Stomach smooth muscle (tissue), 2 donors: ENCODE measurements at regions not wholly inside any gene's neighbourhood (a gene's known extent, or its start where the extent isn't known, plus 50 kb on each side); places are given as distances from the start of the nearest gene placed in this dataset.
"Not testable (repeated sequence)": the region's sequence is repeated elsewhere in the genome, so short reads cannot be mapped to it uniquely, and the experiment has no call there.

Experiments used
- H3K27ac ChIP-seq: one replicate; pipeline ENCODE4 v1.7.0; 2013; ENCODE audit warnings: mild to moderate bottlenecking, low read length, inconsistent platforms
- H3K27me3 ChIP-seq, 2 donors: one replicate each; pipeline ENCODE4 v1.7.0; 2013; ENCODE audit warnings: low read length in 2 of 2; ENCODE audit not compliant: insufficient read depth in 2 of 2, control insufficient read depth in 1 of 2
- H3K36me3 ChIP-seq, 2 donors: one replicate each; pipeline ENCODE4 v1.7.0; 2013; ENCODE audit warnings: low read length in 2 of 2; ENCODE audit not compliant: control insufficient read depth in 2 of 2, insufficient read depth in 2 of 2
- H3K4me1 ChIP-seq: one replicate; pipeline ENCODE4 v1.7.0; 2013; ENCODE audit warnings: low read length; ENCODE audit not compliant: control insufficient read depth, insufficient read depth
- H3K4me3 ChIP-seq, 2 donors: one replicate each; pipeline ENCODE4 v1.7.0; 2013; ENCODE audit warnings: low read length in 2 of 2
- H3K9ac ChIP-seq, 2 donors: one replicate each; pipeline ENCODE4 v1.7.0; 2013; ENCODE audit warnings: low read length in 2 of 2, mild to moderate bottlenecking in 1 of 2
- H3K9me3 ChIP-seq, 2 donors: one replicate each; pipeline ENCODE4 v1.7.0; 2013; ENCODE audit warnings: low read length in 2 of 2; ENCODE audit not compliant: control insufficient read depth in 2 of 2
- donor health status: healthy.
- donor health status: Pancreatic carcinoma.

GRCh38 chr9:33623658-33624586 lies 99.9 kb downstream of the ANKRD18B start:
- H3K36me3 ChIP-seq: no peaks in the 10 kb centered on the region

GRCh38 chr9:33628318-33628717 lies 104.3 kb downstream of the ANKRD18B start:
- H3K27ac ChIP-seq, H3K27me3 ChIP-seq, H3K36me3 ChIP-seq, H3K4me1 ChIP-seq, H3K9ac ChIP-seq, H3K9me3 ChIP-seq, H3K4me3 ChIP-seq: not testable (repeated sequence)

More at GRCh38 chr9:33623658-33624586, 99.9 kb downstream of the ANKRD18B start:
- H3K9ac ChIP-seq: no peak overlapping the region
- no peaks in the 10 kb centered on the region for H3K9me3 ChIP-seq
- H3K4me1 ChIP-seq: peaks cover 4% of the 10 kb centered on the region
- no peak overlapping the region for H3K27ac ChIP-seq
- H3K27me3 ChIP-seq: peaks cover 0 to under 1% of the 10 kb centered on the region in 2 donors
- no peak overlapping the region for H3K4me3 ChIP-seq

- Histone ChIP-seq H3K27me3 (peaks cover 0 to 7% of the 10 kb centered on the region in 2 donors), H3K4me1 (no peaks in the 10 kb centered on the region), H3K36me3 (no peaks in the 10 kb centered on the region), H3K4me3 (no peak overlapping the region), H3K9me3 (no peaks in the 10 kb centered on the region), H3K27ac (no peak overlapping the region), H3K9ac (no peak overlapping the region)
Observed at GRCh38 chr9:33628865-33629410, 104.9 kb downstream of the ANKRD18B start.

- Histone ChIP-seq H3K9ac (no peak overlapping the region), H3K27ac (no peak overlapping the region), H3K36me3 (no peaks in the 10 kb centered on the region), H3K4me1 (no peaks in the 10 kb centered on the region), H3K27me3 (peaks cover 0 to 11% of the 10 kb centered on the region in 2 donors), H3K9me3 (no peaks in the 10 kb centered on the region), H3K4me3 (no peak overlapping the region)
Observed at GRCh38 chr9:33633636-33634035, 109.6 kb downstream of the ANKRD18B start.

GRCh38 chr9:33637881-33638280 lies 113.8 kb downstream of the ANKRD18B start:
- no peak overlapping the region for H3K9ac ChIP-seq
- H3K27me3 ChIP-seq: peaks cover 0 to 8% of the 10 kb centered on the region in 2 donors
- H3K4me1 ChIP-seq: no peaks in the 10 kb centered on the region
- H3K36me3 ChIP-seq: no peaks in the 10 kb centered on the region
- no peak overlapping the region for H3K4me3 ChIP-seq
- no peaks in the 10 kb centered on the region for H3K9me3 ChIP-seq
- no peak overlapping the region for H3K27ac ChIP-seq

GRCh38 chr9:33638391-33638915 lies 114.4 kb downstream of the ANKRD18B start:
- peaks cover 0 to 8% of the 10 kb centered on the region in 2 donors for H3K27me3 ChIP-seq
- no peaks in the 10 kb centered on the region for H3K9me3 ChIP-seq
- H3K36me3 ChIP-seq: no peaks in the 10 kb centered on the region
- no peak overlapping the region for H3K9ac ChIP-seq
- no peaks in the 10 kb centered on the region for H3K4me1 ChIP-seq
- no peak overlapping the region for H3K27ac ChIP-seq
- H3K4me3 ChIP-seq: no peak overlapping the region

GRCh38 chr9:33645706-33646105 lies 121.7 kb downstream of the ANKRD18B start:
- H3K4me3 ChIP-seq: no peak overlapping the region
- H3K4me1 ChIP-seq: no peaks in the 10 kb centered on the region
- H3K9me3 ChIP-seq: no peaks in the 10 kb centered on the region
- no peaks in the 10 kb centered on the region for H3K36me3 ChIP-seq
- no peaks in the 10 kb centered on the region for H3K27me3 ChIP-seq
- no peak overlapping the region for H3K9ac ChIP-seq
- no peak overlapping the region for H3K27ac ChIP-seq

- Histone ChIP-seq H3K9me3 (no peaks in the 10 kb centered on the region), H3K9ac (no peak overlapping the region), H3K36me3 (no peaks in the 10 kb centered on the region), H3K4me3 (no peak overlapping the region), H3K27me3 (no peaks in the 10 kb centered on the region), H3K27ac (no peak overlapping the region), H3K4me1 (no peaks in the 10 kb centered on the region)
Observed at GRCh38 chr9:33649463-33649862, 125.4 kb downstream of the ANKRD18B start.

- Histone ChIP-seq H3K9ac (no peak overlapping the region), H3K4me1 (no peaks in the 10 kb centered on the region), H3K27me3 (no peaks in the 10 kb centered on the region), H3K27ac (no peak overlapping the region), H3K36me3 (no peaks in the 10 kb centered on the region), H3K9me3 (no peaks in the 10 kb centered on the region), H3K4me3 (no peak overlapping the region)
Observed at GRCh38 chr9:33651125-33651524, 127.1 kb downstream of the ANKRD18B start.

GRCh38 chr9:33659921-33660320 lies 135.4 kb upstream of the PRSS3 start:
- Histone ChIP-seq H3K4me1 (no peaks in the 10 kb centered on the region), H3K9ac (no peak overlapping the region), H3K4me3 (no peak overlapping the region), H3K27me3 (no peaks in the 10 kb centered on the region), H3K36me3 (no peaks in the 10 kb centered on the region), H3K27ac (no peak overlapping the region), H3K9me3 (no peaks in the 10 kb centered on the region)

GRCh38 chr9:33660772-33661171 lies 134.6 kb upstream of the PRSS3 start:
- Histone ChIP-seq H3K4me3 (no peak overlapping the region), H3K9me3 (no peaks in the 10 kb centered on the region), H3K9ac (no peak overlapping the region), H3K27me3 (no peaks in the 10 kb centered on the region), H3K27ac (no peak overlapping the region), H3K36me3 (no peaks in the 10 kb centered on the region), H3K4me1 (no peaks in the 10 kb centered on the region)
